Naive B cell (primary cell): ENCODE measurements at regions not wholly inside any gene's neighbourhood (a gene's known extent, or its start where the extent isn't known, plus 50 kb on each side); places are given as distances from the start of the nearest gene placed in this dataset.

Experiments used
- ATAC-seq, 2 donors: fragments of 150-1000 bp; cut with Tn5 transposase; 2 replicates each; pipeline ENCODE4 v1.10.0; 2021; ENCODE audit warnings: low read depth in 2 of 2, mild to moderate bottlenecking in 2 of 2, moderate library complexity in 2 of 2
- DNase-seq: peaks from one replicate; pipeline ENCODE4 v3.0.0; 2022
- H3K27ac Mint-ChIP-seq, 6 donors: one replicate each; pipeline ENCODE4 v1.8.0; 2020 to 2022; ENCODE audit warnings: mild to moderate bottlenecking in 6 of 6, mixed read lengths in 6 of 6, moderate library complexity in 5 of 6, inconsistent platforms in 2 of 6
- H3K27me3 Mint-ChIP-seq, 3 donors: one replicate each; pipeline ENCODE4 v1.8.0; 2021 to 2022; ENCODE audit warnings: mixed read lengths in 3 of 3, mild to moderate bottlenecking in 1 of 3
- H3K36me3 Mint-ChIP-seq, 2 donors: one replicate each; pipeline ENCODE4 v1.8.0; 2020 to 2022; ENCODE audit warnings: mixed read lengths in 2 of 2, inconsistent platforms in 1 of 2, mild to moderate bottlenecking in 1 of 2
- H3K4me1 Mint-ChIP-seq, 3 donors: one replicate each; pipeline ENCODE4 v1.8.0; 2020 to 2022; ENCODE audit warnings: mixed read lengths in 3 of 3, inconsistent platforms in 1 of 3, mild to moderate bottlenecking in 1 of 3, moderate library complexity in 1 of 3
- H3K4me3 Mint-ChIP-seq, 8 donors: one replicate each; pipeline ENCODE4 v1.8.0; 2020 to 2022; ENCODE audit warnings: mild to moderate bottlenecking in 8 of 8, mixed read lengths in 8 of 8, moderate library complexity in 8 of 8, inconsistent platforms in 2 of 8
- H3K9me3 Mint-ChIP-seq, 7 donors: one replicate each; pipeline ENCODE4 v1.8.0; 2020 to 2022; ENCODE audit warnings: mixed read lengths in 7 of 7, mild to moderate bottlenecking in 5 of 7, inconsistent platforms in 2 of 7, moderate library complexity in 1 of 7

GRCh38 chr5:29950416-29951145 lies 1242.9 kb upstream of the CDH6 start:
- Mint-ChIP-seq H3K4me3 (no peak overlapping the region), H3K4me1 (no peaks in the 10 kb centered on the region), H3K9me3 (peaks cover 0 to 7% (median 3%) of the 10 kb centered on the region in 7 donors), H3K27me3 (no peaks in the 10 kb centered on the region), H3K27ac (no peak overlapping the region), H3K36me3 (no peaks in the 10 kb centered on the region)
- ATAC-seq (no peak), DNase-seq (no peak)

- ATAC-seq (no peak), DNase-seq (no peak)
- H3K27ac Mint-ChIP-seq = no peak overlapping the region
- no peaks in the 10 kb centered on the region for H3K36me3 Mint-ChIP-seq
- H3K4me3 Mint-ChIP-seq = no peak overlapping the region
- H3K4me1 Mint-ChIP-seq = no peaks in the 10 kb centered on the region
- no peaks in the 10 kb centered on the region for H3K27me3 Mint-ChIP-seq
- H3K9me3 Mint-ChIP-seq = peaks cover 0 to 7% (median 3%) of the 10 kb centered on the region in 7 donors
Measured at GRCh38 chr5:29949301-29949872, 1244.1 kb upstream of the CDH6 start.

GRCh38 chr5:29944327-29944726 lies 1249.2 kb upstream of the CDH6 start:
- DNase-seq (no peak), ATAC-seq (no peak)
- H3K4me3 Mint-ChIP-seq = no peak overlapping the region
- peaks cover 0 to 5% (median 4%) of the 10 kb centered on the region in 7 donors for H3K9me3 Mint-ChIP-seq
- H3K27ac Mint-ChIP-seq = no peak overlapping the region
- H3K4me1 Mint-ChIP-seq = no peaks in the 10 kb centered on the region
- no peaks in the 10 kb centered on the region for H3K27me3 Mint-ChIP-seq
- H3K36me3 Mint-ChIP-seq = no peaks in the 10 kb centered on the region

- no peak overlapping the region for H3K27ac Mint-ChIP-seq
- H3K4me3 Mint-ChIP-seq = no peak overlapping the region
- DNase-seq (no peak), ATAC-seq (no peak)
- H3K9me3 Mint-ChIP-seq = peaks cover 0 to 7% (median 4%) of the 10 kb centered on the region in 7 donors
- H3K27me3 Mint-ChIP-seq = no peaks in the 10 kb centered on the region
- no peaks in the 10 kb centered on the region for H3K4me1 Mint-ChIP-seq
- no peaks in the 10 kb centered on the region for H3K36me3 Mint-ChIP-seq
Measured at GRCh38 chr5:29942089-29942488, 1251.4 kb upstream of the CDH6 start.

- no peaks in the 10 kb centered on the region for H3K27me3 Mint-ChIP-seq
- H3K4me3 Mint-ChIP-seq = no peak overlapping the region
- no peaks in the 10 kb centered on the region for H3K4me1 Mint-ChIP-seq
- DNase-seq (no peak), ATAC-seq (no peak)
- H3K27ac Mint-ChIP-seq = no peak overlapping the region
- no peaks in the 10 kb centered on the region for H3K36me3 Mint-ChIP-seq
- peaks cover 0 to 5% (median 4%) of the 10 kb centered on the region in 7 donors for H3K9me3 Mint-ChIP-seq
Measured at GRCh38 chr5:29939988-29940387, 1253.5 kb upstream of the CDH6 start.

GRCh38 chr5:29935371-29935770 lies 1258.1 kb upstream of the CDH6 start:
- no peaks in the 10 kb centered on the region for H3K27me3 Mint-ChIP-seq
- H3K4me3 Mint-ChIP-seq = no peak overlapping the region
- no peaks in the 10 kb centered on the region for H3K4me1 Mint-ChIP-seq
- ATAC-seq (no peak), DNase-seq (no peak)
- H3K9me3 Mint-ChIP-seq = peaks cover 0 to 6% (median 2%) of the 10 kb centered on the region in 7 donors
- no peak overlapping the region for H3K27ac Mint-ChIP-seq
- H3K36me3 Mint-ChIP-seq = no peaks in the 10 kb centered on the region

- H3K9me3 Mint-ChIP-seq = peaks cover 0 to 6% (median 2%) of the 10 kb centered on the region in 7 donors
- no peaks in the 10 kb centered on the region for H3K4me1 Mint-ChIP-seq
- H3K27me3 Mint-ChIP-seq = no peaks in the 10 kb centered on the region
- no peak overlapping the region for H3K4me3 Mint-ChIP-seq
- H3K36me3 Mint-ChIP-seq = no peaks in the 10 kb centered on the region
- peak overlapping the region in 1 of 6 donors; percentile 44 for H3K27ac Mint-ChIP-seq
- DNase-seq (no peak), ATAC-seq (no peak)
Measured at GRCh38 chr5:29930316-29930715, 1263.2 kb upstream of the CDH6 start.

- ATAC-seq (no peak), DNase-seq (no peak)
- Mint-ChIP-seq H3K27ac (no peak overlapping the region), H3K27me3 (no peaks in the 10 kb centered on the region), H3K36me3 (no peaks in the 10 kb centered on the region), H3K4me3 (no peak overlapping the region), H3K9me3 (peaks cover 0 to 9% (median 4%) of the 10 kb centered on the region in 7 donors), H3K4me1 (no peaks in the 10 kb centered on the region)
Measured at GRCh38 chr5:29924107-29924506, 1269.4 kb upstream of the CDH6 start.

GRCh38 chr5:29905626-29906353 lies 1287.7 kb upstream of the CDH6 start:
- Mint-ChIP-seq H3K4me1 (no peaks in the 10 kb centered on the region), H3K27ac (no peak overlapping the region), H3K4me3 (no peak overlapping the region), H3K9me3 (peaks cover 0 to 17% (median 9%) of the 10 kb centered on the region in 7 donors), H3K36me3 (no peaks in the 10 kb centered on the region), H3K27me3 (no peaks in the 10 kb centered on the region)
- no peak for ATAC-seq
- DNase-seq = no peak

GRCh38 chr5:29902859-29903258 lies 1290.6 kb upstream of the CDH6 start:
- Mint-ChIP-seq H3K27ac (no peak overlapping the region), H3K4me1 (no peaks in the 10 kb centered on the region), H3K4me3 (no peak overlapping the region), H3K36me3 (no peaks in the 10 kb centered on the region), H3K9me3 (peaks cover 0 to 6% (median 1%) of the 10 kb centered on the region in 7 donors), H3K27me3 (no peaks in the 10 kb centered on the region)
- no peak for DNase-seq
- ATAC-seq = no peak

GRCh38 chr5:29899583-29899982 lies 1293.9 kb upstream of the CDH6 start:
- no peak for DNase-seq
- Mint-ChIP-seq H3K4me3 (no peak overlapping the region), H3K36me3 (no peaks in the 10 kb centered on the region), H3K4me1 (no peaks in the 10 kb centered on the region), H3K27me3 (no peaks in the 10 kb centered on the region), H3K27ac (no peak overlapping the region), H3K9me3 (peaks cover 0 to 13% (median 2%) of the 10 kb centered on the region in 7 donors)
- no peak for ATAC-seq

- no peaks in the 10 kb centered on the region for H3K27me3 Mint-ChIP-seq
- ATAC-seq = no peak
- no peak overlapping the region for H3K4me3 Mint-ChIP-seq
- H3K36me3 Mint-ChIP-seq = no peaks in the 10 kb centered on the region
- no peak overlapping the region for H3K27ac Mint-ChIP-seq
- H3K4me1 Mint-ChIP-seq = no peaks in the 10 kb centered on the region
- H3K9me3 Mint-ChIP-seq = peaks cover 0 to 13% (median 2%) of the 10 kb centered on the region in 7 donors
- DNase-seq = no peak
Measured at GRCh38 chr5:29897916-29898315, 1295.6 kb upstream of the CDH6 start.

- no peak overlapping the region for H3K4me3 Mint-ChIP-seq
- H3K27ac Mint-ChIP-seq = no peak overlapping the region
- H3K4me1 Mint-ChIP-seq = no peaks in the 10 kb centered on the region
- peaks cover 0 to 10% (median 4%) of the 10 kb centered on the region in 7 donors for H3K9me3 Mint-ChIP-seq
- ATAC-seq = no peak
- no peaks in the 10 kb centered on the region for H3K27me3 Mint-ChIP-seq
- no peak for DNase-seq
- no peaks in the 10 kb centered on the region for H3K36me3 Mint-ChIP-seq
Measured at GRCh38 chr5:29896646-29897045, 1296.8 kb upstream of the CDH6 start.

GRCh38 chr5:29894668-29895067 lies 1298.8 kb upstream of the CDH6 start:
- H3K27me3 Mint-ChIP-seq = no peaks in the 10 kb centered on the region
- H3K4me1 Mint-ChIP-seq = no peaks in the 10 kb centered on the region
- H3K9me3 Mint-ChIP-seq = peaks cover 0 to 7% (median 5%) of the 10 kb centered on the region in 7 donors
- no peak for DNase-seq
- H3K4me3 Mint-ChIP-seq = no peak overlapping the region
- ATAC-seq = no peak
- no peak overlapping the region for H3K27ac Mint-ChIP-seq
- no peaks in the 10 kb centered on the region for H3K36me3 Mint-ChIP-seq
